Spleen (tissue), 7 donors: ENCODE measurements at regions not wholly inside any gene's neighbourhood (a gene's known extent, or its start where the extent isn't known, plus 50 kb on each side); places are given as distances from the start of the nearest gene placed in this dataset.

ENCODE experiments used
- CTCF ChIP-seq, 11 experiments: fragments of 200-600 bp in 7 of 11; fragments of 450-650 bp in 4 of 11; sonication (generic) in 4 of 11; IDR thresholded peaks in 8 of 11; conservative IDR thresholded peaks in 3 of 11; 1 replicate in 7 of 11; 2 replicates in 4 of 11; pipeline versions ENCODE4 v1.4.0 to v1.8.0; 2016 to 2021; ENCODE audit warnings: antibody characterized with exemption in 11 of 11, inconsistent platforms in 4 of 11, mild to moderate bottlenecking in 1 of 11
- POLR2A ChIP-seq, 3 donors: fragments of 450-650 bp; IDR thresholded peaks; one replicate each; pipeline ENCODE4 v1.5.1; 2017; ENCODE audit warnings: antibody characterized with exemption in 3 of 3, mild to moderate bottlenecking in 1 of 3
- POLR2AphosphoS5 ChIP-seq, 3 donors: sonication (generic); formaldehyde crosslinking; IDR thresholded peaks; one replicate each; pipeline ENCODE4 v1.5.1; 2017; ENCODE audit warnings: antibody characterized with exemption in 3 of 3
- donor health status: DM: no; HTN: no; CAD: no; lungs with moderate emphysema.
- donor health status: DM: no; HTN: no; CAD: no.
- donor health status: DM: no; HTN: no; CAD: no.

DNA sequence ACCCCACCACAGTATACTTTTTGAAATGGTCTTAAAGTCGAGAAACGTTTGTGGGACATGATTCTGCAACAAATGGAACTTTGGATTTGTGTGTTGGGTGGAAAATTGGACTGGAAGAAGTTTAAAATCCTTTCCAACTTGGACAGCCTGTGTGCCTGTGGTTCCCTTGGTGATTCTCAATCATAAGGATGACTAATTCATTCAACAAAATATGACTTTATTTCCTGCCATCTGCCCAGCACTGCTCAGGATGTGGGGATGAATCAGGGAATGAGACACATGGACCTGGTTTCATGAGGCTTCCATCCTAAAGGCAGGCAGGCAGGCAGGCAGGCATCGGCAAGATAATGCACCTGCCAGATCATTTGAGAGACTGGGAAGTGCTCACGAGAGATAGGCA is 57.3 kb upstream of the TMEM132D start:
- TF ChIP-seq CTCF (IDR thresholded peaks at IDR 0.05 in 8 of 11, conservative IDR thresholded peaks at IDR 0.05 in 3 of 11), result no peak
- TF ChIP-seq POLR2A (IDR thresholded peaks at IDR 0.05), result no peak
- TF ChIP-seq POLR2AphosphoS5 (IDR thresholded peaks at IDR 0.05), result no peak
